A673 (cell line): ENCODE measurements at regions not wholly inside any gene's neighbourhood (a gene's known extent, or its start where the extent isn't known, plus 50 kb on each side); places are given as distances from the start of the nearest gene placed in this dataset.

Source experiments
- EZH2 ChIP-seq: fragments of 200-600 bp; sonication (generic); IDR thresholded peaks from 2 replicates; pipeline ENCODE4 v1.6.1; 2017; ENCODE audit warnings: borderline replicate concordance, low read depth, mild to moderate bottlenecking, mixed read lengths, antibody characterized with exemption, low read length; ENCODE audit not compliant: poor library complexity, severe bottlenecking
- TF ChIP-seq, protein P1 (sequence below): fragments of 300-800, 200-600 bp; sonication (generic); conservative IDR thresholded peaks from 2 replicates; pipeline ENCODE4 v1.5.1; 2017; ENCODE audit warnings: low read depth, mild to moderate bottlenecking, antibody characterized with exemption, low read length, moderate library complexity, mixed read lengths

DNA sequence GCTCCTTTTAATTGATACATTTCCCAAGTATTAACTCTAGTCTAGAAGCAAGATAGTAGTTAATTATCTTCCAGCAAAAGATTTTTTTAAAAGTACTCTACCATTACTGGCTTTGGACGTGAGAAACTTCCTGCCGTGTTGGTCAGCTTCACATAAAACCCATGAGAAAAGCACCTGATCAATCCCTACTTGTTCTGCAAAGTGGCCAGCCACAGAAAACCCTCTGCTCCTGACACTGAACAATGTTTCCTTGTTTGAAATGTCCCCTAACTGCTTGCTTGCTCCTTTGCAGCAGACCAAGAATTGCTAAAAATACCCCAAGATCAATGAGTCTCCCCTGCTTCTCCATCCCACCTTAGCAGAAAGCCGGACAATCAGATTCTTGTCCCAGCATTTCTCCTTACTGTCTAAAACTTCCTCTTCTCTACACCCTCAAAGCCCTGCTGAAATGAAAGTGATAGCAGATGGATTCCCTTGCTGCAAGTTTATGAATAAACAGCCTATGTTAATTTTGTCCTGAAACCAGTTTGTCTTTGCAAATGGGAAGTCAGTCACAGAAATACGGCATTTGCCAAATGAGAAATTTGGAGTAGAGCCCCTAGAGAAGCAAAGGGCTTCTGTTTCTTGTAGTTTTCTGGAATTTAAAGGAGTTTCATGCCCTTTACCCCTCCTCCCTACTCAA lies 207.1 kb upstream of the ARHGAP20 start:
- TF ChIP-seq, protein P1, sequence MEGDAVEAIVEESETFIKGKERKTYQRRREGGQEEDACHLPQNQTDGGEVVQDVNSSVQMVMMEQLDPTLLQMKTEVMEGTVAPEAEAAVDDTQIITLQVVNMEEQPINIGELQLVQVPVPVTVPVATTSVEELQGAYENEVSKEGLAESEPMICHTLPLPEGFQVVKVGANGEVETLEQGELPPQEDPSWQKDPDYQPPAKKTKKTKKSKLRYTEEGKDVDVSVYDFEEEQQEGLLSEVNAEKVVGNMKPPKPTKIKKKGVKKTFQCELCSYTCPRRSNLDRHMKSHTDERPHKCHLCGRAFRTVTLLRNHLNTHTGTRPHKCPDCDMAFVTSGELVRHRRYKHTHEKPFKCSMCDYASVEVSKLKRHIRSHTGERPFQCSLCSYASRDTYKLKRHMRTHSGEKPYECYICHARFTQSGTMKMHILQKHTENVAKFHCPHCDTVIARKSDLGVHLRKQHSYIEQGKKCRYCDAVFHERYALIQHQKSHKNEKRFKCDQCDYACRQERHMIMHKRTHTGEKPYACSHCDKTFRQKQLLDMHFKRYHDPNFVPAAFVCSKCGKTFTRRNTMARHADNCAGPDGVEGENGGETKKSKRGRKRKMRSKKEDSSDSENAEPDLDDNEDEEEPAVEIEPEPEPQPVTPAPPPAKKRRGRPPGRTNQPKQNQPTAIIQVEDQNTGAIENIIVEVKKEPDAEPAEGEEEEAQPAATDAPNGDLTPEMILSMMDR, result no peak
- no peak for TF ChIP-seq EZH2
